AG09319 (cell line): ENCODE measurements at regions not wholly inside any gene's neighbourhood (a gene's known extent, or its start where the extent isn't known, plus 50 kb on each side); places are given as distances from the start of the nearest gene placed in this dataset.

Source experiments
- DNase-seq: peaks from one replicate; pipeline ENCODE4 v3.0.0-alpha.2; 2010; ENCODE audit warnings: low read depth; ENCODE audit errors: extremely low read depth
- TF ChIP-seq, protein P1 (sequence below): IDR thresholded peaks from 2 replicates; pipeline ENCODE4 v1.5.1; 2011; ENCODE audit warnings: low read depth, mild to moderate bottlenecking, inconsistent platforms, low read length, moderate library complexity

- TF ChIP-seq, protein P1, sequence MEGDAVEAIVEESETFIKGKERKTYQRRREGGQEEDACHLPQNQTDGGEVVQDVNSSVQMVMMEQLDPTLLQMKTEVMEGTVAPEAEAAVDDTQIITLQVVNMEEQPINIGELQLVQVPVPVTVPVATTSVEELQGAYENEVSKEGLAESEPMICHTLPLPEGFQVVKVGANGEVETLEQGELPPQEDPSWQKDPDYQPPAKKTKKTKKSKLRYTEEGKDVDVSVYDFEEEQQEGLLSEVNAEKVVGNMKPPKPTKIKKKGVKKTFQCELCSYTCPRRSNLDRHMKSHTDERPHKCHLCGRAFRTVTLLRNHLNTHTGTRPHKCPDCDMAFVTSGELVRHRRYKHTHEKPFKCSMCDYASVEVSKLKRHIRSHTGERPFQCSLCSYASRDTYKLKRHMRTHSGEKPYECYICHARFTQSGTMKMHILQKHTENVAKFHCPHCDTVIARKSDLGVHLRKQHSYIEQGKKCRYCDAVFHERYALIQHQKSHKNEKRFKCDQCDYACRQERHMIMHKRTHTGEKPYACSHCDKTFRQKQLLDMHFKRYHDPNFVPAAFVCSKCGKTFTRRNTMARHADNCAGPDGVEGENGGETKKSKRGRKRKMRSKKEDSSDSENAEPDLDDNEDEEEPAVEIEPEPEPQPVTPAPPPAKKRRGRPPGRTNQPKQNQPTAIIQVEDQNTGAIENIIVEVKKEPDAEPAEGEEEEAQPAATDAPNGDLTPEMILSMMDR, result no peak
- no peak for DNase-seq
These were observed 506.1 kb downstream of the MIAT start for GRCh38 chr22:27163162-27164137.

DNA sequence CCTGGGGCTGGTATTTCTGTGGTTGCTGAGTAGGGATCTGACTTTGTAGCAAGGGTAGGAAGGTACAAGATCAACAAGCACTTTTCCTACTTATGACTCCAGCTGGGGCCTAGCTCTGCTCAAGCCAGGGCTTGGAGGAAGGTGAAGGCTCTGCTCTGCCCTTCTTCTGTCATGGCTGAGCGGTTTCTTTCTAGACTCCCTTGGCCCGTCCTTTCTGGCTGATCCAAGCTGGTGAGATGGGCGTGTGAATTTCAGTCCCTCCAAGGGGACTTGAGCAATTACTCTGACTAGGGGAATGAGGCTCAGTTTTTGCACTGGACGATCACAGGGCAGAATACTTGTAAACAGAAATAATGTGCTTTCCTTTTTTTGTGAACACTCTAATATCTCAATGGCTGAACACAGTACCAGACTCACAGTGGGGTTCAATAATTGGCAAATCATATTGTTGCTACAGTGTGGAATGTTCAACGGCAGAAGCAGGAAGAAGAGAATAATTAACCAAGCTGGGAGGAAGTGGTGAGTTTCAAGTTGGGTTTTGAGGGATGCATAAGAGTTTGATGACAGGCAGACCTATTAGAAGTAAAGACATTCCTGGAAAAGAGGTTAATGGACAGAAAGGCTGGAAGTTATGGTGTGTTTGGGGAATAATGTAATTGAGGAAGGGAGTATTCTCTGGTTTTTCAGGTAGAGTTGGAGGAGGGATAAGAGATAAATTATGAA is 507.6 kb downstream of the MIAT start:
- TF ChIP-seq, protein P1, result no peak
- DNase-seq, result no peak

DNA sequence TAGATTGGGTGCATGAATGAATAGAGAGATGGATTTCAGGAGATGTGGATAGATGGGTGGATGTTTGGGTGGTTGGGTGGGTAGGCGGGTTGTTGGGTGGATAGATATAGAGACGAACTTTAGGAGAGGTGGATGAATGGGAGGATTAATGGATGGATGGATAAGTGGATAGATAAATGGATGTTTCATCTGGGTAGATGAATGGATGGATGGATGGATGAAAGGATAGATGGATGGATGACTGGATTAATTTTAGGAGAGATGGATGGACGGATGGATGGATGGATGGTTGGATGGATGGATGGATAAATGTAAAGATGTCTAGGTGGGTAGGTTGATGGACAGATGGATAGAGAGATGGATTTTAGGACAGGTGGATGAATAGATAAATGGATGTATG is 511.3 kb downstream of the MIAT start:
- no peak for DNase-seq
- TF ChIP-seq, protein P1, result no peak

DNA sequence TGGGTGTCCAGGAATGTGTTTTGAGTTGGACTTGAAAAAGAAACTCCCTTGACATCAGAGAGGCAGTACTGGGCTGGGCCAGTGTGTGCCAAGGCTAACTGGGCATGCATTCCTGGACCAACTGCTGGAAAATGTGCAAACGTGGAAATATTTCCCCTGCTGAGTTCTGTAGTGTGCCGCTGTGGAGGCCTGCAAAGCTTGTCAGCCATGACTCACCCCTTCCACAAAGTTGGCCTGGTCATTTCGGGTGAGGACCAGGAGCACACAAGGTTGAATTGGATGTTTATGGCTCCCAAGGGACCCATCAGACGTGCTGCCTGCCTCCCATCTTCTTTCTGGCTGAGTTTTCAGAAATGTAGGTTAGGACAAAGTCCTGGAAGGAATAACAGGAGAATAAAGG is 513.1 kb downstream of the MIAT start:
- TF ChIP-seq, protein P1, result no peak
- peak; percentile 36 for DNase-seq

- no peak for DNase-seq
- TF ChIP-seq, protein P1, result no peak
These were observed 513.8 kb downstream of the MIAT start for GRCh38 chr22:27171212-27171611.

DNA sequence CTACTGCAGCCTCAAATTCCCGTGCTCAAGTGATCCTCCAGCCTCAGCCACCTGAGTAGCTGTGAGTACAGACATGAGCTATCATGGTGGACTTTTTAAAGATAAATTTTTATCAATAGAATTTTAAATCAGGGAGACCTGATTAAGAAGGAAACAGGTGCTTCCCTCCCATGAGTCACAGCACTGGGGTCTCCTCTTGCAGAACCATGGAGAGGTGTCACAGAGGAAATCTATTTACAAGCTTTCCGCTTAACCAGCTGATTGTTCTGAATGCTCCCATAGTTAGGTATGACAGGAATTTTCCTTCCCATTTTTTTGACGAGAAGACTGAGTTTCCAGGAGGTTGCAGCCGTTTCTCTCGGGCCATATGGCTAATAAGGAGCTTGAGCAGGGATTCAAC is 516.1 kb downstream of the MIAT start:
- DNase-seq, result no peak
- TF ChIP-seq, protein P1, result no peak
